RPMI7951 (cell line): ENCODE measurements at regions not wholly inside any gene's neighbourhood (a gene's known extent, or its start where the extent isn't known, plus 50 kb on each side); places are given as distances from the start of the nearest gene placed in this dataset.

Source experiments
- DNase-seq: peaks from one replicate; pipeline ENCODE4 v3.0.0-alpha.2; 2012; ENCODE audit warnings: low read depth

DNA sequence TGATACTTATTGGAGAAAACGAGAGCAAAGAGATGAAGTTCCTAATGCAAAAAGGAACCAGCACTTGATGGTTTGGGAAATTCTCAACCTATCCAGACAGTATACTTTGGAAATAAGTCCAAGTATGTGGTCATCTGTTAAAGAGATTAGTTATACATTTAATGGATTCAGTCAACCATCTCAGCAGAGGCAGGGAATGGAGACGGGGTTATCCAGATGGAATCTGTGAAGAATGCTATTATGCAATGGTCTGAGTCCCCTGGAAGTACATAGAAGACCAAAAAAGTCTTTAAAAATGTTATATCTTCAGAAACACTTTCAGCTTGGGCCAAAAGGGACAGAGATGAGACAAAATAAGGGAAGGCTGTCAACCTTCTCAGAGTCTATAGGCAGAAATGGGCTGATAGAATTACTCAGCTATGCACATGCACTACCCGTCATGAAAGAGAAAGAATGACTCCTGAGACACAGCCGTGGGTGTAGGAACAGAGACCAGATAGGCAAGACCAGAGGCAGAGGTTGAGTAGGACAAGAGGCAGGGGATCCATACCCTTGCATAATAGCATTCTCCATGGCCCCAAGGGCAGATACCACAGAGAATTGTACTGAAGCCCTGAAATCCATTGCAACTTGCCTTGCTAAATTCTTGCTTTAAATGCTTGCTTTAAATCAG, 738.8 kb upstream of the POT1 start:
- no peak for DNase-seq

GRCh38 chr7:125664625-125665024, 735.0 kb upstream of the POT1 start:
- DNase-seq = no peak

- no peak for DNase-seq
Measured at GRCh38 chr7:125663961-125664360, 734.3 kb upstream of the POT1 start.

DNA sequence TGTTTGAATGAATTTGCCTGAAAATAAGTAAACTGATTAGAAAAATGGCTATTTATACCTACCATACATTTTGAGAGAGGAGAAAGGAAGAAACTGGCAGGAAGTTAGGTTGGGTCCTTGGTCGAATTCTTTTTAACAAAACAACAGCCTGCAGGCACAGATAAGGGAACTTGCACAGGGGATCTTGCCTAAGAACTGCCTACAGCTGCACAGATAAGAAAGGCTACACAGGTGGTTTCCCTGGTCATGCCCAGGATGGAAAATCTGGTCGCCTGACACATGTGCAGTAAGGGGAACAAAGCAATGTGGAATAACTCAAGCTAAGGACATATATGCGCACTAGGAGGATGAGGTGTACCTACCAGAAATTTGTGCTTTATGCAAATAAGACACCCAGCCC, 732.1 kb upstream of the POT1 start:
- DNase-seq = no peak

DNA sequence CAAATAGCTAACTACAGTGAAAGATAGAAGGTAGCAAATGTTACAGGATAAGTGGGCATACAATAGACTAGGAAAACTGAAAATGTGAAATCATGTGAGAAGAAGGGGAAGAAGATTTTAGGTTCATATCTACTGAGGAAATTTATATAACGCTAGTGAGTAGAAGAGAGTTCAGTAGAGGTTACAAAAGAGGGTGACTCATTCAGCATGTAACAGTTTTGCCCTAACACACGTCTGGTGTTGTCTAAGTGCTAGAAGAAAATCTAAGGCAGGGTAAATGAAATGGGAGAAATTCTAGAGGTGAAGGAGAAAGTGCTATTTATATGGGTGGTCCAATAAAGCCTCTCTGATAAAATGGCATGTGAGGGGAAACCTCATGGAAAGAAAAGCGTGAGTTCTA, 731.4 kb upstream of the POT1 start:
- DNase-seq = no peak

DNA sequence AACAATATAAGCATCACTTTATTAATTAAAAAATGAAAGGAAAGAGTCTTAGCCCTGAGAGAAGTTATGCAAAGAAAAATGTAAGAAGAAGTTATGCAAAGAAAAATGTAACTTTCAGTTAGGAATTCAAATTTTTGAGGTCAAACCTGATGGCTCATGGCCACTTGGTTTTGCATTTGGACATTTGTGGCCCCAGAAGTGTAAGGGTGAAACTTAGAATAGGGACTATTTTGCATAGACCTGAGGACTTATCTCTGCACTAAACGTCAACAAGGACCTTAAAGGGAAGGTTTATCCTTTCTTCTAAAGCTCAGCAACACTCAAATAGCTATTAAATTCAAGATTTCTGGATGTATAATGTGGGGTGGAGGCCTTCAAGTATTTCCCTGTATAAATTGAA, 724.5 kb upstream of the POT1 start:
- DNase-seq = no peak

DNA sequence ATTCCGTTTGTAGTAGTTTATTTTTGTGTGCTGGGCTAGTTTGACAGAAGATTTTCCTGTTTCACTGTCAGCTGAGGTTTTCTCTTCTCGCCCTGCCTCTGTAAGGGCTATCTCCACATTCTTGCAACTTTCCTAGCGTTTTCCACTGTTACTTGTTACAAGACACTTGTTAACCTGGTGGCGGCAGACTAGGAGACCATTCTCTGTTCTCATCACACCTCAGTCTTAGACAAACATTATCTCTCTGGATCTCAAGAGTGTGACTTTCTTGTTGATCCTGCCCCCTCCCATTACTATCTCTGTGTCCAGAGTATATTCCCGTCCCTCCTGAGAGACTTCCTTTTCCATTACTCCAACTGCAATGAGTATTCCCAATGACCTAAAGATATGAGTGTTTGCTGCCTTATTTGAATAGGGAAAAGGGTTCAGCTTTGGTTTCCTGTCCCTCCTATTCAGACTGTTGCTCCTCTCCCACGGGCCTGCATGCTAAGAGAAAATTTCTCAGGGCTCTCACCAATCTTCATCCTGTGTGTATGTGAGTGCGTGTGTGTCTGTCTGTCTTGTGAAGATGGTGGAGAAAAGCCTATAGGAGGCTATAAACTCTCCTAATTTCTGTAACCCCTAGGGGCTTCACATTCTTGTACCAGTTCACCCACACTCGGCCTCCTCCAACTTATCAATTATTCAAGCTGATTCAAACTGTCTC, 722.4 kb upstream of the POT1 start:
- no peak for DNase-seq

- DNase-seq = no peak
Measured at GRCh38 chr7:125648543-125648942, 718.9 kb upstream of the POT1 start.

DNA sequence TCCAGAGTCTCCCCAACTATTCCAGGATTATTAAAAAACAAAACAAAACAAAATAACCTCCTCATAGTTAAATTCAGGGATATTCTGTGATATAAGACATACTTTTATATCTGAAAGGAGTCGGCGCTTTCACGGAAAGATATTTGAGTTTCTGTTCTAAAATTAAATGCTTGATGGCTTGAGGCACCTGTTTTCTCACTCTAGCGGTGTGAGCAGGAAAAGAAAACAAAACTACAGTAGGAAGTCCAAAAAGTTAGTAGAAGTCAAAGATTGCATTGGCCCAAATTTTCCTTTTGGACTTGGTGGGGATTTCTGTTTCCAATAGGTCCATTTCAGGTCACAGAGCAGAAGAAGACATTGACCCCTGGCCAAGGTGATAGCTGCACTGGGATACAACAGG, 716.1 kb upstream of the POT1 start:
- DNase-seq = no peak

GRCh38 chr7:125644109-125644508, 714.5 kb upstream of the POT1 start:
- DNase-seq = no peak

GRCh38 chr7:125643302-125643701, 713.7 kb upstream of the POT1 start:
- DNase-seq = no peak

DNA sequence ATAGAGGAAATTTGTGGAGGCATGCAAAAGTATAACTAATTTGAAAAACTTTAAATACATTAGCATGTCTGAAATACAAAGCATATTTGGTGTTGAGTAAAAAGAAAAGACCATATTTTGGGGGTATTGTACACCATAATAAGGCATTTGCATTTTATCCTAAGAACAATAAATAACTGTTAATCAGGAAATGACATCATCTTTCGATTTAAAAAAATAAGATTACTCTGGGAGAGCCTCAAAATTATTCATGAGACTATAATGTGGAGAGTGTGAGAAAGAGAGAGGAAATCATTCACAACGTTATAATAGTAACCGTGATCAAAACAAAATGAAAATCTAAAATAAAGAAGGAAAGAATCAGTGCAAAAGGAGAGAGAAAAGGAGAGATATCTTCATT, 712.3 kb upstream of the POT1 start:
- no peak for DNase-seq

DNA sequence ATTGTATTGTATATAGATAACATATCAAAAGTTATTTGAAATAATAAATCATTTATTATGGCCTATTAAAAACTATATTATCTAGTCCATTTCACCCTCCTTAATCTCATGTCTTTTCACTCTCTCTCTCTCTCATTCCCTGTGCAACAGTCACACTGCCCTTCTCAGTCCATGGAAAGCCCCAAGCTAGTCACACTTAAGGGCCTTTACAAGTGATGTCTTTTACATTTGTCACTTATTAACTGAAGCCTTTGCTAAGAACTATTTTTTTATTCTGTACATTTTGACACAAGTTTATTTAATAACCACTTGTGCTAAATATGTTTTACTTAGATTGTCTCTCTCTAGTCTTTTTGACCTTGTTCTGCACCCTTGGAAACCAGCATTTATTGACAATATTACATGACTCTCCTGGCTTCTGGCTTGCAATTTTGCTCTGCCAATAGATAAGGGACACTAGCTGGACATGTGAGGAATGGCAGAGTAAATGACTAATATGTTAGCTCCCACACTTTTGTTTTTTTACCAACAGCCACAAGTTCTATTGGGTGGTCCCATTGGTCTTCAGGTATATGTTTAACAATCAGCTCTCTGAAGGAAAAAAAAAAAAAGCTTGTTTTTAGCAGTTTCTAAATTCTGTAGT, 706.8 kb upstream of the POT1 start:
- no peak for DNase-seq

DNA sequence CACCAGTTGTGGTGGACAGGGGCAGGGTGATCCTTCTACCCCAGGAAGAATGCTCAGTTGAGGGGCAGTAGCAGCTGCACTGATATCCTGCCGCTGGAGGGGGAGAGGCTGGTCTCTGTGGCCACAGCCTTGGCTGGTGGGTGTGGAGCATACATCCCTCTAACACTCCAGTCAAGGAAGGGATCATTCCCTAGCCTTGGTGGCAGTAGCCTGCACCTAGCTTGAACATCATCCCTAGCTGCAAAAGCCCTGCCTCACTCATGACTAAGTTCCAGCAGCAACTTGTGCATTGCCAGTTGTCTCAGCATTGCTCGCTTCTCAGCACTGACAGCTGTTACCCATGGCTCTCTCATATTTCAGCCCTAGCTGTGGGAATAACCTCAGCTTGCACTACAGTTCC, 688.9 kb upstream of the POT1 start:
- no peak for DNase-seq

- DNase-seq = no peak
Measured at GRCh38 chr7:125611582-125611981, 682.0 kb upstream of the POT1 start.

- DNase-seq = no peak
Measured at GRCh38 chr7:125606671-125607070, 677.0 kb upstream of the POT1 start.

GRCh38 chr7:125605241-125605640, 675.6 kb upstream of the POT1 start:
- no peak for DNase-seq

DNA sequence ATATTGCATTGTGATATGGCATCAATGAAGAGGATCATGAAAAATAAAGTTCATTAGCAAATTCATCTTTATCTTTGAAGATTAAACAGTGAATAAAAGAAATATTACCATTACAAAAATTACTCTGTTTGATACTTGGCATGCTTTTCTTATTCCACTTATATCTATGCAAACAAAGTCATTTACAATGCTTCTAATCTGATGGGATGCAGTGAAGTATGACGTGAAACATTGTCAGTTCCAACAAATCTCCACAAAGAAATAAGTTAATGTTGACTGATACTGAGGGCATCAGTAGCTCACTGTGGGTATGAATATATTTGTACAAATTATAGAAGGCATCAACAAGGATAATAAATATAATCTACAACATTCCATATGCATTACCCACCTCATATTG, 672.8 kb upstream of the POT1 start:
- DNase-seq = no peak

GRCh38 chr7:125599387-125599786, 669.8 kb upstream of the POT1 start:
- DNase-seq = no peak

- DNase-seq = no peak
Measured at GRCh38 chr7:125592331-125592730, 662.7 kb upstream of the POT1 start.

GRCh38 chr7:125573126-125573525, 643.5 kb upstream of the POT1 start:
- no peak for DNase-seq

- DNase-seq = no peak
Measured at GRCh38 chr7:125572414-125572813, 642.8 kb upstream of the POT1 start.

DNA sequence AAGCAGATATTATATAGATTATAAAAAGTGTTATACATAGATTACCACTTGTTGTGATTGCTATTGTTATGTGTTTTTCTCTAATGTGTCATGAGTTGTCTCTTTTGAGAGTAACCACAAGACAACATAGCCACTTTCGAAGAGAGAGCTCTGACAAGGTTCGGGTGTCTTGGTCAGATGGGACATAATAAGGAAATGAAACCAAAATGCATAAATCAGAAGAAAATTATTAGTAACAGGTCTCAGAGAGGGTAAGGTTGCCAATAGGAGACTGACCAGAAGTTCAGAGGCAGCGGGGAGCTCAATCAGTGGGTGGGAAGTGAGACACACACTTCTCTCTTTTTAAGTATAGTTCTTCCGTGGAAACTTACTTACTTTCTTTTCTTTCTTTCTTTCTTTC, 639.2 kb upstream of the POT1 start:
- DNase-seq = no peak
